ENCODE measurements at regions not wholly inside any gene's neighbourhood (a gene's known extent, or its start where the extent isn't known, plus 50 kb on each side); places are given as distances from the start of the nearest gene placed in this dataset.

GRCh38 chr10:107933076-107933475 lies 768.6 kb upstream of the SORCS1 start:
- TF ChIP-seq CTCF (IDR thresholded peaks at IDR 0.05; ENCODE audit: low read length) = no peak
- no peak for TF ChIP-seq EZH2 (IDR thresholded peaks at IDR 0.05; ENCODE audit: borderline replicate concordance, low read length)

All from OCI-LY1 (cell line).